ENCODE measurements at regions not wholly inside any gene's neighbourhood (a gene's known extent, or its start where the extent isn't known, plus 50 kb on each side); places are given as distances from the start of the nearest gene placed in this dataset.
"Not testable (repeated sequence)": the region's sequence is repeated elsewhere in the genome, so short reads cannot be mapped to it uniquely, and the experiment has no call there.

DNA sequence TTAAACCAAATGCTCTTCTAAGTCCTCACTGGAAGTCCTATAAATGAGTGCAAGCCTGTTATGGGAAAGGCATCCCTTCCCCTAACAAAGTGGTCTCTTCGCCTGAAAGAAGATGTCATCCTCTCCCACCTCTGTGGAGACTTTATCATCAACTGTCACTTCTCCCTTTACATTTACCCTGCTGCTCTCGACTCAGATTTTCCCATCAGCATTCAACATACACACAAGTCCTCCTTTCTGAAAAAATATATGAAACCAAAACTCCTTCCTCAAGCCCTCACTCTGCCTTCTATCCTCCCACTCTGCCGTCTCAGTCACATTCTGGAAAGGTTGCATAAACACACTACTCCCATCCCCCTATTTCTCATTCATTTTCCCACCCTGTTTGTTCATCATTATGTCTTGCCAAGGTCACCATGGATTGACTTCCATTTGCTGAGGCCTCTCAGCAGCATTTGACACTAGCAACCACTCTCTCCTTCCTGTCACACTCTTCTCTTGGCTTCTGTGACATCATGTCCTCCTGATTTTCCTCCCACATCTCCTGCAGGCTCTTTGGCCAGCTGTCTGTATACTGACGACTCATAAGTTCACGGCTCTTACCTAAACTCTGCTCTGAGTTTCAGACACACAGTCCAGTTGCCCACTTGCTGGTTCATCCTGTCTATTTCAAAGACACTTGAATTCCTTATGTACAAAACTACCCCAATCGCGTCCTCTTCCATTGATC lies 70.3 kb upstream of the SMAD3 start:
- H3K4me1 ChIP-seq (ENCODE audit: insufficient read depth, low read length), result no peaks in the 10 kb centered on the region
- H3K9me3 ChIP-seq (ENCODE audit: insufficient read depth, low read depth, low read length), result no peaks in the 10 kb centered on the region
- H3K27me3 ChIP-seq (ENCODE audit: insufficient read depth, low read length), result no peaks in the 10 kb centered on the region
- H3K4me3 ChIP-seq (ENCODE audit: low read length), result no peak overlapping the region
- H3K27ac ChIP-seq (ENCODE audit: low read length), result no peak overlapping the region
- H3K9ac ChIP-seq (ENCODE audit: low read depth, low read length), result no peak overlapping the region
- no peaks in the 10 kb centered on the region for H3K36me3 ChIP-seq (ENCODE audit: insufficient read depth, low read depth, low read length)

DNA sequence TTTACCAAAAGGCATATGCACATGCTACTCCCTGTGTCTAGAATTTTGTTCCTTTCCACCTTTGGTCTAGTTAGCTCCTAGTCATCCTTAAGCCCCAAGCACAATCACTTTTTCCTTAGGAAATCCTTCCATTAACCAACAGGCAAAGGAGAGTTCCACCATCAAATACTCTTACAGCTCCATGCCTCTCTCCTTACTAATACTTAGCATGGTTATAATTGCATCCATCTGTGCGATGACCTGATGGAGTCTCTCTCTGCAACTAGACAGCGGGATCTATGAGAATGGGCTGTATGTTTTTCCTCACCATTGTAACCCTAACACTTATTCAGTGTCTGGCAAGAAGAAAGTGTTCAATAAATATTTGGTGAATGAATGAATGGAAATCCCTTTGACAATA lies 69.3 kb upstream of the SMAD3 start:
- no peak overlapping the region for H3K4me3 ChIP-seq (ENCODE audit: low read length)
- H3K9ac ChIP-seq (ENCODE audit: low read depth, low read length), result no peak overlapping the region
- H3K27ac ChIP-seq (ENCODE audit: low read length), result no peak overlapping the region
- no peaks in the 10 kb centered on the region for H3K36me3 ChIP-seq (ENCODE audit: insufficient read depth, low read depth, low read length)
- H3K27me3 ChIP-seq (ENCODE audit: insufficient read depth, low read length), result no peaks in the 10 kb centered on the region
- no peaks in the 10 kb centered on the region for H3K9me3 ChIP-seq (ENCODE audit: insufficient read depth, low read depth, low read length)
- no peaks in the 10 kb centered on the region for H3K4me1 ChIP-seq (ENCODE audit: insufficient read depth, low read length)

DNA sequence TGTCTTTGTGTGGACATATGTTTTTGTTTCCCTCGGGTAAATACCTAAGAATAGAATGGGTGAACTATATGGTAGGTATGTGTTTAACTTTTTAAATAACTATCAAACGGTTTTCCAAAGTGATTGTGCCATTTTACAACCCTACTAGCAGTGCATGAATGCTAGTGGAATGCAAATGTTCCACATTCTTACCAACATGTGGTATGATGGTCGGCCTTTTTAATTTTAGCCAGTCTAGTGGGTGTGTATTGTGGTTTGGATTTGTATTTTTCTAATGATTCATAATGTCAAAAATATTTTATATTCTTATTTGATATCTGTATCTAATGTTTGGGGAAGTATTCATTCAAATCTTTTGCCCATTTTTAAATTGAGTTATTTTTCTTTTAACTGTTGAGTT lies 68.2 kb upstream of the SMAD3 start:
- Histone ChIP-seq H3K4me1 (ENCODE audit: insufficient read depth, low read length) (no peaks in the 10 kb centered on the region), H3K27ac (ENCODE audit: low read length) (no peak overlapping the region), H3K4me3 (ENCODE audit: low read length) (no peak overlapping the region), H3K9ac (ENCODE audit: low read depth, low read length) (no peak overlapping the region), H3K36me3 (ENCODE audit: insufficient read depth, low read depth, low read length) (no peaks in the 10 kb centered on the region), H3K9me3 (ENCODE audit: insufficient read depth, low read depth, low read length) (no peaks in the 10 kb centered on the region), H3K27me3 (ENCODE audit: insufficient read depth, low read length) (no peaks in the 10 kb centered on the region)

DNA sequence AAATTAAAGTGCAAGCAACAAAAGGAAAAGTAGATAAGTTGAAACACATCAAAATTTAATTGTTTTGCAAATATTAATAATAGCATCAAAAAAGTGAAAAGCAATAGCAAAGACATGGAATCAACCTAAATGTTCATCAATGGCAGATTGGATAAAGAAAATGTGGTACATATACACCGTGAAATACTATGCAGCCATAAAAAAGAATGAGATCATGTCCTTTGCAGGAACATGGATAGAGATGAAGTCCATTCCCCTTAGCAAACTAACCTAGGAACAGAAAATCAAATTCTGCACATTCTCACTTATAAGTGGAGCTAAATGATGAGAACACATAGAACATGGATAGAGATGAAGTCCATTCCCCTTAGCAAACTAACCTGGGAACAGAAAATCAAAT lies 67.2 kb upstream of the SMAD3 start:
- H3K4me3 ChIP-seq (ENCODE audit: low read length); H3K9me3 ChIP-seq (ENCODE audit: insufficient read depth, low read depth, low read length); H3K9ac ChIP-seq (ENCODE audit: low read depth, low read length); H3K4me1 ChIP-seq (ENCODE audit: insufficient read depth, low read length); H3K27ac ChIP-seq (ENCODE audit: low read length); H3K27me3 ChIP-seq (ENCODE audit: insufficient read depth, low read length); H3K36me3 ChIP-seq (ENCODE audit: insufficient read depth, low read depth, low read length): not testable (repeated sequence)

DNA sequence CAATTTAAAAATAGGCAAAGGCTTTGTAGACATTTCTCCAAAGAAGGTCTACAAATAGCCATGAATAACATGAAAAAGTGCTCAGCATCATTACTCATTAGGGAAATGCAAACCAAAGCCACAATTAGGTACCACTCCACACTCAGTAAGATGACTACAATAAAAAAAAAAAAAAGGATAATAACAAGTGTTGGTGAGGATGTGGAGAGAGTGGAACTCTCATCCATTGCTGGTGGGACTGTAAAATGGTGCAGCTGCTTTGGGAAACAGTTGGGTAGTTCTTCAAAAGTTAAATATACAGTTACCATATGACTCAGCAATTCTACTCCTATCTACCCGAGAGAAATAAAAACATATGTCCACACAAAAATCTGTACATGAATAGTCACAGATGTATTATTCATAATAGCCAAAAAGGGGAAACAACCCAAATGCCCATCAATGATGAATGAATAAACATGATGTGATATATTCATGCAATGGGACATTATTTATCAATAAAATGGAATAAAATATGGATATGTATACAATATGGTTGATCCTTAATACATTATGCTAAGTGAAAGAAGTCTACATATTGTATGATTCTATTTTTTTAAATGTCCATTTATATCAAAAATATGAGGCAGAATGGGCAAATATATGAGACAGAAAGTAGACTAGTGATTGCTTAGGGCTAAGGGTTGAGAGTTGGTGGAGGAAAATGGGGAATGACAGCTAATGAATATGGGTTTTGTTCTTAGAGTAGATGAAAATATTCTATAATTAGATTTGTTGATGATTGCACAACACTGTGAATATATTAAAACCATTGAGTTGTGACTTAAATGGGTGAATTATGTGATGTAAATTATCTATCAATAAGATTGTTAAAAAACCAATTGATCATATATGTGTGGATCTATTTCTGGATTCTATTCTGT lies 66.1 kb upstream of the SMAD3 start:
- H3K27ac ChIP-seq (ENCODE audit: low read length), result no peak overlapping the region
- no peak overlapping the region for H3K9ac ChIP-seq (ENCODE audit: low read depth, low read length)
- no peak overlapping the region for H3K4me3 ChIP-seq (ENCODE audit: low read length)
- H3K4me1 ChIP-seq (ENCODE audit: insufficient read depth, low read length), result peaks cover 2% of the 10 kb centered on the region; the same call in 1 of the 2 replicates
- H3K9me3 ChIP-seq (ENCODE audit: insufficient read depth, low read depth, low read length), result no peaks in the 10 kb centered on the region
- H3K27me3 ChIP-seq (ENCODE audit: insufficient read depth, low read length), result no peaks in the 10 kb centered on the region
- H3K36me3 ChIP-seq (ENCODE audit: insufficient read depth, low read depth, low read length), result no peaks in the 10 kb centered on the region

DNA sequence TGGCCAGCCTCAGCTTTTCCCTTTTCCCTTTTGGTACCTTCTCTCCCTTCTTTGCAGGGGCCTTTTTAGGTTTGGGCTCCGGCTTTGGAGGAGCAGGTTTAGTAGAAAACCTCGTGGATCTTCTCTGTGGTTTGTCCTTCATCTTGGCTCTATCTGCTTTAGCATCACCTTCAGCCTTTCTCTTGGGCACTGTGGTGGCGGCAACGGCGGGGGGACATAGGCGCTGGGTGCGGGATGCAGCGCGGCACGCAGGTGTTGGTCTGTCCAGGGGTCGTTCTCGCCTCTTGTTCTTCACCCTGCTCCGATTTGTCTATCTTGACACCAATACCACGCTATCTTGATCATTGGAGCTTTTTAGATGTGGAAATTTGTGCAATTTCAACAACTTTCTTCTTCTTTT lies 64.5 kb upstream of the SMAD3 start:
- Histone ChIP-seq H3K36me3 (ENCODE audit: insufficient read depth, low read depth, low read length) (no peaks in the 10 kb centered on the region), H3K27ac (ENCODE audit: low read length) (no peak overlapping the region), H3K4me3 (ENCODE audit: low read length) (no peak overlapping the region), H3K9me3 (ENCODE audit: insufficient read depth, low read depth, low read length) (no peaks in the 10 kb centered on the region), H3K4me1 (ENCODE audit: insufficient read depth, low read length) (peaks cover 2% of the 10 kb centered on the region; the same call in 1 of the 2 replicates), H3K9ac (ENCODE audit: low read depth, low read length) (no peak overlapping the region), H3K27me3 (ENCODE audit: insufficient read depth, low read length) (no peaks in the 10 kb centered on the region)

DNA sequence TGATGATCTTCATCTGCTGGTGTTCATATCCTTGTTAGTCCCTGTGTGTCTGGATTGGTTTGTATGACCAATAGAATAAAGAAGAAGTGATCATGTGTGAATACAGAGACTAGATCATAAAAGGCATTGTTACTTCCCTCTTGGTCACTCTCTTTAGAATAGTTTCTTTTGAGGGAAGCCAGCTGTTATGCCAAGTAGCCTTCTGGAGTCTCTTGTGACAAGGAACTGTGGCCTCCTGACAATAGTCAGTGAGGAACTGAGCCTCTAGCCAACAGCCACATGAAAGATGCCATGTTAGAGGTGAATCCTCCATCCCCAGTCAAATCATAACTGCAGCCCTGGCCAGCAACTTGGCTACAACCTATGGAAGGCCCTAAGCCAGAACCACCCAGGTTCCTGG lies 63.0 kb upstream of the SMAD3 start:
- H3K4me3 ChIP-seq (ENCODE audit: low read length), result no peak overlapping the region
- H3K27me3 ChIP-seq (ENCODE audit: insufficient read depth, low read length), result no peaks in the 10 kb centered on the region
- H3K9ac ChIP-seq (ENCODE audit: low read depth, low read length), result no peak overlapping the region
- peaks cover 2% of the 10 kb centered on the region; the same call in 1 of the 2 replicates for H3K4me1 ChIP-seq (ENCODE audit: insufficient read depth, low read length)
- no peaks in the 10 kb centered on the region for H3K36me3 ChIP-seq (ENCODE audit: insufficient read depth, low read depth, low read length)
- no peak overlapping the region for H3K27ac ChIP-seq (ENCODE audit: low read length)
- H3K9me3 ChIP-seq (ENCODE audit: insufficient read depth, low read depth, low read length), result no peaks in the 10 kb centered on the region

DNA sequence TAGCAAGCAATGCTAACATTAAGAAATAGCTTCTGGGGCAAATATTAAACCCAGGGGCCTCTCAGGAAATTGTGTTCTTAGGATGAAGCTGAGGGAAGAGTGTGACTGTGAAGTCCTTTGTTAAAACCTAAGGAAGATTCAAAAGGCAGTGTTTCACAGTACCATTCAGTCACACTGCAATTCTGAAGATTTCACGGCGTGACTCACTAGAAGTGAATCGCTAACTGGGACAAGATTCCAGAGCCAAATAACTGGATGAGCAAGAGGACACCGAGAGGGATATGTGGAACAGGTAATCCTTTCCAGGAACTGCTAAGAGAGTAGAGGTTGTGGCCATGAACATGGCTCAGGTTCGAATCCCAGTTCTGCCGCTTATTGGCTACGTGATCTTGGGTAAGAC lies 61.8 kb upstream of the SMAD3 start:
- H3K4me3 ChIP-seq (ENCODE audit: low read length), result no peak overlapping the region
- H3K36me3 ChIP-seq (ENCODE audit: insufficient read depth, low read depth, low read length), result no peaks in the 10 kb centered on the region
- no peak overlapping the region for H3K27ac ChIP-seq (ENCODE audit: low read length)
- no peaks in the 10 kb centered on the region for H3K27me3 ChIP-seq (ENCODE audit: insufficient read depth, low read length)
- no peaks in the 10 kb centered on the region for H3K9me3 ChIP-seq (ENCODE audit: insufficient read depth, low read depth, low read length)
- no peak overlapping the region for H3K9ac ChIP-seq (ENCODE audit: low read depth, low read length)
- H3K4me1 ChIP-seq (ENCODE audit: insufficient read depth, low read length), result peaks cover 2% of the 10 kb centered on the region; the same call in 1 of the 2 replicates

DNA sequence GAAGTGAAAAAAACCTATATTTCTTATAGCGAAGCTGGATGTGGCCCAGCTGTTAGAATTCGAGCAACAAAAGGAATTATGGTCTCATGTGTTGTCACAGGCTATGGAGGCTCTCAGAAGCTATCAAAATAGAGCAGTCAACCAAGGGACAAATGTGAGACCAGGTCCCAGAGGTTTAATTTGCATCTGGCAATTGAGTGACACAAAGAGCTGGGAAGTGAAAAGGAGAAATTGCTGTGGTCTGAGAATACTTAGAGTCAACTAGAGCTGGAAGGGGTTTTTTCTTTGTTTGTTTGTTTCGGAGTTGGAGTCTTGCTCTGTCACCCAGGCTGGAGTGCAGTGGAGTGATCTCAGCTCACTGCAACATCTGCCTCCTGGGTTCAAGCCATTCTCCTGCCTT lies 61.3 kb upstream of the SMAD3 start:
- Histone ChIP-seq H3K4me3 (ENCODE audit: low read length) (no peak overlapping the region), H3K27me3 (ENCODE audit: insufficient read depth, low read length) (no peaks in the 10 kb centered on the region)

DNA sequence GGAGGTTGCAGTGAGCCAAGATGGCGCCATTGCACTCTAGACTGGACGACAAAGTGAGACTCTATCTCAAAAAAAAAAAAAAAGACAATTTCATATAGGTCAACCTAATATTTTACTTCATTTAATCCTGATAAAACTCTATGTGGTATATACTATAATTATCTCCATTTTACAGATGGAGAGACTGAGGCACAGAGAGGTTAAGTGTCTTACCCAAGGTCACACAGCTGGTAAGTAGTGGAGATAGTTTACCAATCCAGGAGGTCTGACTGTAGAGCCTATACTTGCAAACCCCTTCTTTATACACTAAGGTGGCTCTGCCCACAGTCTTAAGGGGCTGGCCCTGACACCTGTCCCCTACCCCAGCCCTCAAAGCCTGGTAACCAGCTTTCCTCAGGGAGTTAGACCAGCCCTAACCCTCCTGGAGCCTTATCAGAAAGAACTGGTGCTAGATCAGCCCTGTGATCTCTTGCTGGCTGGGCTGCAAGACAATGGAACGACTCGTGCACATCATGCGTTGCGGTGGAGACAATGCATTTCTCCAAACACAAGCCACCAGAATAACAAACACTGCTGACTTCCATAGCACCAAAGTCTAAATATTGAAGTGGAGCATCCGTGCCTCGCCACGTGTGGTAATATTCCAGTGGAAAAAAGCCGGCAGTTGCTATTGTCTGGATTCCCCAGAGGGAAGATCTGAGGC lies 60.0 kb upstream of the SMAD3 start:
- Histone ChIP-seq H3K36me3 (ENCODE audit: insufficient read depth, low read depth, low read length) (no peaks in the 10 kb centered on the region), H3K9me3 (ENCODE audit: insufficient read depth, low read depth, low read length) (no peaks in the 10 kb centered on the region), H3K4me3 (ENCODE audit: low read length) (no peak overlapping the region), H3K27ac (ENCODE audit: low read length) (no peak overlapping the region), H3K9ac (ENCODE audit: low read depth, low read length) (no peak overlapping the region), H3K4me1 (ENCODE audit: insufficient read depth, low read length) (peaks cover 2% of the 10 kb centered on the region; the same call in 1 of the 2 replicates), H3K27me3 (ENCODE audit: insufficient read depth, low read length) (no peaks in the 10 kb centered on the region)

More for the DNA sequence above, 61.3 kb upstream of the SMAD3 start:
- Histone ChIP-seq H3K27ac (ENCODE audit: low read length) (no peak overlapping the region), H3K36me3 (ENCODE audit: insufficient read depth, low read depth, low read length) (no peaks in the 10 kb centered on the region), H3K4me1 (ENCODE audit: insufficient read depth, low read length) (peaks cover 2% of the 10 kb centered on the region; the same call in 1 of the 2 replicates), H3K9ac (ENCODE audit: low read depth, low read length) (no peak overlapping the region), H3K9me3 (ENCODE audit: insufficient read depth, low read depth, low read length) (no peaks in the 10 kb centered on the region)

DNA sequence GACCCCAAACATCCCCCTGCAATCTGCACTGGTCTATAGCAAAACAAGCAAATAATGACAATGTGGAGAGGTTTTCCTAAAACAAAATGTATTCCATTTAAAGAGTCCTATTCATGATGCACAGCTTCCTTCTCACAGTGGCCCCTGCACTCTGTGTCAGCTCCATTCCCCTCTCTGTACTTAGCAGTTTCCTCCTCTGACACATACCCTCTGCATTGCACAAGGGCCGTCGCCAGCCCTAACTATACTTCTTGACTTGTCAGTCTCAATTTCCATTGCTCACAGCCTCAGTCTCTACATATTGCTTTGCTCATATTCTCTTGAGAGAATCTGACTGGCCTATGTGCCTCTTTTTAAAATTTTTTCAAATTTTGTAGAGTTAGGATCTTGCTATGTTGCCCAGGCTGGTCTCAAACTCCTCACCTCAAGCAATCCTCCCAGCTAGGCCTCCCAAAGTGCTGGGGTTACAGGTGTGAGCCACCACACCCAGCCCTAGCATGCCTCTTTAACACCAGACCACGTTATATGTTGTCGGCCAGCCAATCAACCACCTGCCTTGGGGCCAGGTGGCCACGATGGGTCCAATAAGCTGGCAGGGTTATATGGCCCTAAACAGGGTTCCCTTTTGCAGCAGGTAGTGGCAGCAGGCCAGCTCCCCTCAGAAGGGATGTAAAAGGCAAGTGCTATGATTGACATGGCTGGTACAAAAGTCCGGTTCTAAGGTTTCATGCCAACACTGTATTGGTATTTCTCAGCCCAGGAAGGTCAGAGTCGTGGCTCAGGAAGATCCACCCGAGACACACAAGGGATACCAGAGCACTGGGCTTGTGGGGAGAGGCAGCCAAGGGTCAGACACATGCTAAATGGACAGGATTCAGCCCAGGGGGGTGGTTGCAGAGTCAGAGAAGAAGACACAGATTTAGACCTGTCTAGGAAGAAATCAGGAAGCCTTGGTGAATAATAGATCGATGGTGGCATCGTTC lies 59.0 kb upstream of the SMAD3 start:
- Histone ChIP-seq H3K9ac (ENCODE audit: low read depth, low read length) (no peak overlapping the region), H3K4me1 (ENCODE audit: insufficient read depth, low read length) (peaks cover 9% of the 10 kb centered on the region), H3K4me3 (ENCODE audit: low read length) (no peak overlapping the region), H3K27me3 (ENCODE audit: insufficient read depth, low read length) (no peaks in the 10 kb centered on the region), H3K9me3 (ENCODE audit: insufficient read depth, low read depth, low read length) (no peaks in the 10 kb centered on the region), H3K27ac (ENCODE audit: low read length) (no peak overlapping the region), H3K36me3 (ENCODE audit: insufficient read depth, low read depth, low read length) (no peaks in the 10 kb centered on the region)
